B cell (primary cell): ENCODE measurements at regions not wholly inside any gene's neighbourhood (a gene's known extent, or its start where the extent isn't known, plus 50 kb on each side); places are given as distances from the start of the nearest gene placed in this dataset.

ENCODE experiments used
- ATAC-seq: fragments of 200-7000 bp; cut with Tn5 transposase; one replicate; pipeline ENCODE4 v1.10.0; 2021; ENCODE audit warnings: low read depth, mild to moderate bottlenecking, moderate number of reproducible peaks, moderate library complexity
- CTCF ChIA-PET: fragments of 350-600 bp; sonication (Branson Sonifier 250); formaldehyde crosslinking; loops from one replicate; lab custom pipeline; 2021; ENCODE audit warnings: antibody characterized with exemption, inconsistent platforms; lab: Charles Lee
- POLR2A ChIA-PET: fragments of 350-600 bp; sonication (Branson Sonifier 250); formaldehyde crosslinking; loops from one replicate; lab custom pipeline; 2021; ENCODE audit warnings: antibody characterized with exemption; lab: Charles Lee
- DNase-seq: peaks from one replicate; pipeline ENCODE4 v3.0.0; 2013
- H2AFZ ChIP-seq: 2 replicates; pipeline ENCODE4 v1.6.1; 2012; ENCODE audit warnings: mild to moderate bottlenecking, low read depth, low read length; ENCODE audit not compliant: insufficient read depth, poor library complexity, severe bottlenecking
- H3K27ac ChIP-seq, 2 donors: 1 replicate in 1 of 2; 2 replicates in 1 of 2; pipeline ENCODE4 v1.5.1; 2012 to 2013; ENCODE audit warnings: low read length in 2 of 2, mild to moderate bottlenecking in 2 of 2, moderate library complexity in 1 of 2
- H3K27me3 ChIP-seq, 4 experiments: fragments of 200-600 bp in 1 of 4; sonication (generic) in 1 of 4; replicated peaks in 1 of 4; 1 replicate in 2 of 4; 2 replicates in 2 of 4; pipeline versions ENCODE4 v1.6.1 to v1.7.0; 2013 to 2016; ENCODE audit warnings: low read length in 3 of 4, mild to moderate bottlenecking in 2 of 4, mixed read lengths in 1 of 4, moderate library complexity in 1 of 4; ENCODE audit not compliant: insufficient read depth in 4 of 4, control insufficient read depth in 3 of 4; ENCODE audit errors: control extremely low read depth in 1 of 4
- H3K36me3 ChIP-seq, 2 experiments: replicated peaks in 1 of 2; 1 replicate in 1 of 2; 2 replicates in 1 of 2; pipeline versions ENCODE4 v1.6.1 to v1.7.1; 2013; ENCODE audit warnings: low read length in 1 of 2; ENCODE audit not compliant: insufficient read depth in 2 of 2, control insufficient read depth in 1 of 2; ENCODE audit errors: control extremely low read depth in 1 of 2, extremely low read depth in 1 of 2
- H3K4me1 ChIP-seq, 2 donors: fragments of 200-600 bp in 1 of 2; sonication (generic) in 1 of 2; 1 replicate in 1 of 2; 2 replicates in 1 of 2; pipeline versions ENCODE4 v1.5.1 to v1.6.1; 2013 to 2017; ENCODE audit warnings: low read length in 2 of 2; ENCODE audit not compliant: control insufficient read depth in 2 of 2, insufficient read depth in 2 of 2
- H3K4me2 ChIP-seq: replicated peaks from 2 replicates; pipeline ENCODE3; 2012; ENCODE audit warnings: mild to moderate bottlenecking, low read depth, low read length; ENCODE audit not compliant: poor library complexity, severe bottlenecking
- H3K4me3 ChIP-seq, 5 experiments: fragments of 200-600 bp in 1 of 5; sonication (generic) in 1 of 5; 1 replicate in 3 of 5; 2 replicates in 2 of 5; pipeline versions ENCODE4 v1.5.1 to v1.7.0; 2011 to 2016; ENCODE audit warnings: low read length in 4 of 5, mild to moderate bottlenecking in 4 of 5, low read depth in 2 of 5, control low read depth in 1 of 5, moderate library complexity in 1 of 5; ENCODE audit not compliant: insufficient read depth in 1 of 5; ENCODE audit errors: control extremely low read depth in 1 of 5, extremely low read depth in 1 of 5
- H3K79me2 ChIP-seq: fragments of 200-600 bp; sonication (generic); one replicate; pipeline ENCODE4 v1.6.0; 2016; ENCODE audit warnings: low read length; ENCODE audit not compliant: control insufficient read depth, insufficient read depth
- H3K9ac ChIP-seq: fragments of 200-600 bp; sonication (generic); 2 replicates; pipeline ENCODE4 v1.6.1; 2017; ENCODE audit warnings: mild to moderate bottlenecking, low read length, moderate library complexity
- H3K9me3 ChIP-seq, 3 donors: one replicate each; pipeline versions ENCODE4 v1.6.1 to v1.7.1; 2013; ENCODE audit warnings: low read length in 2 of 3; ENCODE audit not compliant: control insufficient read depth in 2 of 3, insufficient read depth in 1 of 3; ENCODE audit errors: control extremely low read depth in 1 of 3
- H4K20me1 ChIP-seq: 2 replicates; pipeline ENCODE4 v1.6.0; 2012; ENCODE audit warnings: mild to moderate bottlenecking, low read length; ENCODE audit not compliant: insufficient read depth, control insufficient read depth, poor library complexity, severe bottlenecking
- H3K27ac Mint-ChIP-seq: one replicate; pipeline ENCODE4 v1.8.0; 2021; ENCODE audit warnings: mixed read lengths
- H3K27me3 Mint-ChIP-seq: one replicate; pipeline ENCODE4 v1.8.0; 2021; ENCODE audit warnings: mixed read lengths
- H3K4me1 Mint-ChIP-seq: one replicate; pipeline ENCODE4 v1.8.0; 2021; ENCODE audit warnings: mixed read lengths
- H3K4me3 Mint-ChIP-seq: one replicate; pipeline ENCODE4 v1.8.0; 2021; ENCODE audit warnings: mixed read lengths
- H3K9me3 Mint-ChIP-seq: one replicate; pipeline ENCODE4 v1.8.0; 2022; ENCODE audit warnings: mixed read lengths; ENCODE audit not compliant: insufficient read depth
- CTCF ChIP-seq: fragments of 200-600 bp; IDR thresholded peaks from one replicate; pipeline ENCODE4 v1.8.0; 2022; ENCODE audit warnings: antibody characterized with exemption, mild to moderate bottlenecking
- EZH2 ChIP-seq: IDR thresholded peaks from 2 replicates; pipeline ENCODE4 v1.6.1; 2012; ENCODE audit warnings: borderline replicate concordance, low read depth, mild to moderate bottlenecking, moderate library complexity, low read length; ENCODE audit not compliant: insufficient read depth, poor library complexity, severe bottlenecking
- WGBS: methylation state at CpG from one replicate; pipeline ENCODE4 v1.1.5; 2013; ENCODE audit warnings: missing lambda C conversion rate; ENCODE audit not compliant: insufficient coverage; 5-methylcytosine and 5-hydroxymethylcytosine counted together
- intact Hi-C: fragments of 100-400 bp; cut with micrococcal nuclease; formaldehyde crosslinking; loops from one replicate; pipeline ENCODE4 v1.10.0; 2022

DNA sequence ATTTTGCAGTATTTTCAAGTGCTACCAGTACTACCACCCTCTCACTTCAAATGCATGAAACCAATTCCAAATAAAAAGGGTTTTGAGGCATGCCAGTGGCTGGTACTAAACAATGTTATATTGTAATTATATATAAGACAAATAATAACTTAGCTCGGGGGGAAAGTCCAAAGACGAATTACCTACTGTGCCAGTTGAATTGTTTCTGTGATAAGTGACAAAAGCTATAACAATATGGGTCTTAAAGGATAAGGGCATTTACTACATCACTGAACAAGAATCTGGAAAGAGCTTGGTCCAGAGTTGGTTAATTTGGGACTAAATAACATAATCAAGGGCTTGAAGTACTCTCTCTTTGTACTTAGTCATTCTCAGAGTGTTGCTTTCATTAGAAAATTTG lies 404.7 kb upstream of the CHAC2 start:
- Mint-ChIP-seq H3K9me3 (no peaks in the 10 kb centered on the region), H3K27me3 (no peaks in the 10 kb centered on the region), H3K4me3 (no peak overlapping the region), H3K27ac (no peak overlapping the region), H3K4me1 (no peaks in the 10 kb centered on the region)
- no CpG with 5 or more reads among the region's 2 CpGs for WGBS
- Histone ChIP-seq H4K20me1 (no peaks in the 10 kb centered on the region), H3K9me3 (peaks cover 0 to 4% (median 3%) of the 10 kb centered on the region in 3 donors), H2AFZ (no peak overlapping the region), H3K9ac (no peak overlapping the region), H3K27me3 (no peaks in the 10 kb centered on the region), H3K4me3 (no peak overlapping the region), H3K27ac (no peak overlapping the region), H3K79me2 (no peaks in the 10 kb centered on the region), H3K4me1 (no peaks in the 10 kb centered on the region), H3K36me3 (no peaks in the 10 kb centered on the region), H3K4me2 (no peak overlapping the region)
- POLR2A ChIA-PET, result no interaction called here
- DNase-seq (no peak), ATAC-seq (no peak)
- no peak for TF ChIP-seq EZH2
- TF ChIP-seq CTCF, result no peak
- intact Hi-C loops, result no loop called here
- CTCF ChIA-PET, result no interaction called here

- DNase-seq (no peak), ATAC-seq (no peak)
- Mint-ChIP-seq H3K27me3 (no peaks in the 10 kb centered on the region), H3K4me1 (no peaks in the 10 kb centered on the region), H3K27ac (no peak overlapping the region), H3K4me3 (no peak overlapping the region), H3K9me3 (peaks cover 3% of the 10 kb centered on the region)
- no peak overlapping the region for H3K27ac ChIP-seq
- CTCF ChIA-PET, result no interaction called here
- no peaks in the 10 kb centered on the region for H3K4me1 ChIP-seq
- H2AFZ ChIP-seq, result no peak overlapping the region
- H3K4me3 ChIP-seq, result no peak overlapping the region
- no peaks in the 10 kb centered on the region for H4K20me1 ChIP-seq
- TF ChIP-seq EZH2, result no peak
- no peak for TF ChIP-seq CTCF
- no peaks in the 10 kb centered on the region for H3K27me3 ChIP-seq
- no peak overlapping the region for H3K4me2 ChIP-seq
- POLR2A ChIA-PET, result no interaction called here
- peaks cover 0 to 20% (median 0%) of the 10 kb centered on the region in 3 donors for H3K9me3 ChIP-seq
- intact Hi-C loops, result no loop called here
- no peaks in the 10 kb centered on the region for H3K36me3 ChIP-seq
- WGBS, result 94% methylated on average over 25 of the region's 26 CpGs
- no peaks in the 10 kb centered on the region for H3K79me2 ChIP-seq
- no peak overlapping the region for H3K9ac ChIP-seq
Measured at GRCh38 chr2:53356291-53356905, 411.2 kb upstream of the CHAC2 start.
